ENCODE measurements at regions not wholly inside any gene's neighbourhood (a gene's known extent, or its start where the extent isn't known, plus 50 kb on each side); places are given as distances from the start of the nearest gene placed in this dataset.

DNA sequence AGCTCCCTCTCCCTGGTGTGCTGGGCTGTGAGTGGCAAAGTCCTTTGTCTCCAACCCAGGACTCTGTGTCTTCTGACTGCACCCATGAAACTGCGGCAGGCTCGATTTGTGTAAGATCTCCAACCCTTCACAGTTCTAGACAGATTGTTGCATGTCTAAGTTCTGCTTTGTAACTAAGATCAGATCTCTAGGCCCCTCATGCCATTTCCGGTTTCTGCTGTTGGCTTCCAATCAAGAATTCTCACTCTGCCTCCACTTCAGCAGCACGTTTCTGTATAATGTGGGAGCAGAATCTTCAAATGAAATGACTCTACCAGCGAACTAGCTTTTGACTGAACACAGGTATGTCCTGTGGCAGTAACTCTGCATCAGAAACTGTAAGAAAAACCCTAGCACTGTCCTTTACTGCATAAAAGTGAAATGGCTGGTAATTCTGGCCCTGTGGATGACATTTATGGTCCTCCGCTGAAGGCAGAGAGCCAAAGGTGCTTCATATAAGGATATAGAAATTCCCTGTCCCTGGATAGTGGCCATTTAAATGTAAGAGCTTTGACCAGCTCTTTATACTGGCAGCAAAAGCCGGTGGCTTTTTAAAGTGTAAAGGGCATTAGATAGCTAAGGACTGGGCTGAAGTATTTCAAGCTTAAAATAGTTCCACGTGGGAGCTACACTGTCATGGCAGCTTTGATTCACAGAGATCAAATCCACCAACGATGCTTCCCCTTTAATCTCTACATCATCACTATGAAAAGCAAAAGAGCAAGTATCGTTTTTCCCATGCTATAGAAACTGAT, 319.0 kb upstream of the CDH6 start:
- TF ChIP-seq, protein P1, sequence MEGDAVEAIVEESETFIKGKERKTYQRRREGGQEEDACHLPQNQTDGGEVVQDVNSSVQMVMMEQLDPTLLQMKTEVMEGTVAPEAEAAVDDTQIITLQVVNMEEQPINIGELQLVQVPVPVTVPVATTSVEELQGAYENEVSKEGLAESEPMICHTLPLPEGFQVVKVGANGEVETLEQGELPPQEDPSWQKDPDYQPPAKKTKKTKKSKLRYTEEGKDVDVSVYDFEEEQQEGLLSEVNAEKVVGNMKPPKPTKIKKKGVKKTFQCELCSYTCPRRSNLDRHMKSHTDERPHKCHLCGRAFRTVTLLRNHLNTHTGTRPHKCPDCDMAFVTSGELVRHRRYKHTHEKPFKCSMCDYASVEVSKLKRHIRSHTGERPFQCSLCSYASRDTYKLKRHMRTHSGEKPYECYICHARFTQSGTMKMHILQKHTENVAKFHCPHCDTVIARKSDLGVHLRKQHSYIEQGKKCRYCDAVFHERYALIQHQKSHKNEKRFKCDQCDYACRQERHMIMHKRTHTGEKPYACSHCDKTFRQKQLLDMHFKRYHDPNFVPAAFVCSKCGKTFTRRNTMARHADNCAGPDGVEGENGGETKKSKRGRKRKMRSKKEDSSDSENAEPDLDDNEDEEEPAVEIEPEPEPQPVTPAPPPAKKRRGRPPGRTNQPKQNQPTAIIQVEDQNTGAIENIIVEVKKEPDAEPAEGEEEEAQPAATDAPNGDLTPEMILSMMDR (IDR thresholded peaks at IDR 0.05; ENCODE audit: borderline replicate concordance, control extremely low read depth, extremely low read depth, insufficient read depth, missing control alignments): no peak
- in situ Hi-C loops (cut with MboI; ENCODE audit: low sequenced_read_pairs, unreplicated experiment): no loop called here
- no peak for DNase-seq (ENCODE audit: low spot score)

DNA sequence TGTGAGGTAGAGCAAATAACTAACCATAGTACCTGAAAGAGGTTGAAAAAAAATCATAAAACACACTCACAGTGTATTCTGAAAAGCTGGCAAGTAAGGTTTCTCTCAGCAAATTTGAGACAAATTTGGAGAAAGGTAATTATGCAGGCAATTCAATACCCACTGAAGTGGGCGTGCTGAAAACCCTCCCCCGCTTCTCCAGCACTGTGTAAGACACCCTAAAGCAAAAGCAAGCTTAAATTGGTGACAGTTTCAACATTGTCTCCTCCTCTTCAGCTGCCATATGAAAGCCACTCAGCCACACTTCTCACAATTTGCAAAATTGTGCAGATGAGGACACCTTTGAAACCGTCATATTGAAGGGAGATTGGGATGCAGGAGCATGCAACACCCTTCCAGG, 322.3 kb upstream of the CDH6 start:
- in situ Hi-C loops (cut with MboI; ENCODE audit: low sequenced_read_pairs, unreplicated experiment): no loop called here
- TF ChIP-seq, protein P1 (IDR thresholded peaks at IDR 0.05; ENCODE audit: borderline replicate concordance, control extremely low read depth, extremely low read depth, insufficient read depth, missing control alignments): no peak
- DNase-seq (ENCODE audit: low spot score): no peak

DNA sequence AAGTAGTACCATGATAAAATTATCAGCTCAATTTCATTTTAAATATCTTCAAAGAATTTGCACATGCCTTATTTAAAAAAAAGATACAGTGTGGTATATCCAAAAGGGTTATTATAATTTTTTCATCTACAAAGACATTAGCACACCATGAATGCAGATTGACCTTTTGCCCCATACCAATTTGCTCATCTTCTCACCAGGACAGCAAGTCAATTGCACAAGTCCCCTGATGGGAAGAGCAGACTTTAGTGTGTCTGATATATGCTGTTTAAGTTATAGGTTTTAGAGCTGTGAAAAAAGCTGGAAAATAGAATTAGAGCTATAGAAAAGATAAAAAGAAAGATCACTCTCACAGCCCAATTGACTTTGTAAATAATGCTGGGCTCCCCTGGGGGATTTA, 325.8 kb upstream of the CDH6 start:
- TF ChIP-seq, protein P1 (IDR thresholded peaks at IDR 0.05; ENCODE audit: borderline replicate concordance, control extremely low read depth, extremely low read depth, insufficient read depth, missing control alignments): no peak
- DNase-seq (ENCODE audit: low spot score): no peak
- in situ Hi-C loops (cut with MboI; ENCODE audit: low sequenced_read_pairs, unreplicated experiment): no loop called here

DNA sequence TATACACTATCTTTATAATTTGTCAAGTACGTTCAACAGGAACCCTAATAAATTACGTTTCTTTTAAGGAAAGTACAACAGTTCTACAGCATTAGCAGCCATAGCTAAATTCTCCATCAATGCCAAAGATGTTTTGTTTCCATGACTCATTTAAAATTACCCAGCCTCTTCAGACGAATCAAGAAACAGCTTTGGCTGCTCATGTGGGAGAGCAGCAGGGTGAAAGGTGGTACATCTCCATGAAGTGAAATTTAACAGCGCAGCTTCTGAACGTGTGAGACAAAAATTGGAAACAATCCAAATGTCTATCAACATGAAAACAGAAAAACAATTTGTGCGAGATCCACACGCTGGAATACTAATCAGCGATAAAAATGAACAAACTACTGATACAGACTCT, 327.3 kb upstream of the CDH6 start:
- in situ Hi-C loops (cut with MboI; ENCODE audit: low sequenced_read_pairs, unreplicated experiment): no loop called here
- TF ChIP-seq, protein P1 (IDR thresholded peaks at IDR 0.05; ENCODE audit: borderline replicate concordance, control extremely low read depth, extremely low read depth, insufficient read depth, missing control alignments): no peak
- DNase-seq (ENCODE audit: low spot score): no peak

DNA sequence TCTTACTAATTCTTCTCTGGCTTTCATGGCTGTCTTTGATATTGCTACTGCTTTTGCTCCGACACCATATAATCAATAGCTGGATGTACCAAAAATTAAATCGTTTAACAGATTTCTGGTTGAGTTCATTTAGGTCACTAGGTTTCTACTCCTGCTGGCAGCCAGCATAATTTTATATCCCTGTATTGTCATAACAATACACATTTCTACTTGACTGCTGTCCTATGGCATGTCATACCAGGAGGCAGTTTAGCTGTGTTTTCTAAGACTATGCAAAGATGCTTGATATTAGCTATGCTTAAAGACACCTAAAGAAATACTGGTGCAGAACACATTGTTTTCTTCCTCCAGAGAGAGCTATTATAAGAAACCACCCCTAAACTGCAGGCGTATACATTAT, 337.2 kb upstream of the CDH6 start:
- TF ChIP-seq, protein P1 (IDR thresholded peaks at IDR 0.05; ENCODE audit: borderline replicate concordance, control extremely low read depth, extremely low read depth, insufficient read depth, missing control alignments): no peak
- in situ Hi-C loops (cut with MboI; ENCODE audit: low sequenced_read_pairs, unreplicated experiment): no loop called here
- no peak for DNase-seq (ENCODE audit: low spot score)

DNA sequence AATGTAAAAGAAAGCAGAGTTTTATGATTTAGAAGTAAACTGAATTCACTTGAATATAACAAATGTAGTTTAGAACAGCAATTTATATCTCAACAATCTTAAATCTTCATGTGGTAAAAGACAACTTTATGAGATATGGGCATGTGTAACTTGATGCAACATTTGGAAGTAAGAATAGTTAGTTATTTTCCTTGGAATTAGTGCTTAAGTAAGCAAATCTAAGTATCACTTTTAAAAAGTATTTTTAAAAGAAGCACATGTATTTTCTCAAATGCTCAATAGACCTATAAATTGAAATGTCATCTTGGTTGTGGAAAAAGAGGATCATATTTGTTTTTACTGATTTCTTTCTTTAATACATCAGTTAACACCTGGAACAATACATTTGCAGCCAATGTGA, 340.3 kb upstream of the CDH6 start:
- DNase-seq (ENCODE audit: low spot score): no peak
- in situ Hi-C loops (cut with MboI; ENCODE audit: low sequenced_read_pairs, unreplicated experiment): no loop called here
- TF ChIP-seq, protein P1 (IDR thresholded peaks at IDR 0.05; ENCODE audit: borderline replicate concordance, control extremely low read depth, extremely low read depth, insufficient read depth, missing control alignments): no peak

All from GM13976 (cell line).